ENCODE measurements at regions not wholly inside any gene's neighbourhood (a gene's known extent, or its start where the extent isn't known, plus 50 kb on each side); places are given as distances from the start of the nearest gene placed in this dataset.

GRCh38 chr7:41633690-41634089 lies 69.2 kb downstream of the INHBA start:
- H3K27ac ChIP-seq (ENCODE audit: low read depth in 1 of 3, low read length in 2 of 3), result no peak overlapping the region
- WGBS, 3 donors, result 20 to 68% (median 32%) methylated on average over 3 of the region's 3 CpGs
- H3K36me3 ChIP-seq (ENCODE audit: control insufficient read depth in 3 of 3, insufficient read depth in 2 of 3, low read depth in 1 of 3, low read length in 3 of 3), result no peaks in the 10 kb centered on the region
- H3K4me1 ChIP-seq (ENCODE audit: control insufficient read depth in 3 of 3, insufficient read depth in 2 of 3, low read depth in 1 of 3, low read length in 2 of 3), result no peaks in the 10 kb centered on the region
- no peak overlapping the region for H3K4me3 ChIP-seq (ENCODE audit: low read depth in 1 of 3, low read length in 3 of 3)
- DNase-seq, result no peak
- H3K27me3 ChIP-seq (ENCODE audit: control insufficient read depth in 3 of 3, insufficient read depth in 3 of 3, low read length in 3 of 3), result no peaks in the 10 kb centered on the region
- no peak for FAIRE-seq
- H3K9me3 ChIP-seq (ENCODE audit: control insufficient read depth in 2 of 2, insufficient read depth in 1 of 2, low read depth in 1 of 2, low read length in 1 of 2), result no peaks in the 10 kb centered on the region

GRCh38 chr7:41630741-41631140 lies 72.1 kb downstream of the INHBA start:
- Histone ChIP-seq H3K27me3 (ENCODE audit: control insufficient read depth in 3 of 3, insufficient read depth in 3 of 3, low read length in 3 of 3) (no peaks in the 10 kb centered on the region), H3K27ac (ENCODE audit: low read depth in 1 of 3, low read length in 2 of 3) (no peak overlapping the region), H3K4me1 (ENCODE audit: control insufficient read depth in 3 of 3, insufficient read depth in 2 of 3, low read depth in 1 of 3, low read length in 2 of 3) (no peaks in the 10 kb centered on the region), H3K4me3 (ENCODE audit: low read depth in 1 of 3, low read length in 3 of 3) (no peak overlapping the region), H3K9me3 (ENCODE audit: control insufficient read depth in 2 of 2, insufficient read depth in 1 of 2, low read depth in 1 of 2, low read length in 1 of 2) (no peaks in the 10 kb centered on the region), H3K36me3 (ENCODE audit: control insufficient read depth in 3 of 3, insufficient read depth in 2 of 3, low read depth in 1 of 3, low read length in 3 of 3) (no peaks in the 10 kb centered on the region)
- 69 to 77% (median 72%) methylated on average over 4 of the region's 4 CpGs for WGBS, 3 donors
- no peak for DNase-seq
- no peak for FAIRE-seq

- H3K27me3 ChIP-seq (ENCODE audit: control insufficient read depth in 3 of 3, insufficient read depth in 3 of 3, low read length in 3 of 3), result no peaks in the 10 kb centered on the region
- no peaks in the 10 kb centered on the region for H3K36me3 ChIP-seq (ENCODE audit: control insufficient read depth in 3 of 3, insufficient read depth in 2 of 3, low read depth in 1 of 3, low read length in 3 of 3)
- H3K4me1 ChIP-seq (ENCODE audit: control insufficient read depth in 3 of 3, insufficient read depth in 2 of 3, low read depth in 1 of 3, low read length in 2 of 3), result no peaks in the 10 kb centered on the region
- H3K9me3 ChIP-seq (ENCODE audit: control insufficient read depth in 2 of 2, insufficient read depth in 1 of 2, low read depth in 1 of 2, low read length in 1 of 2), result no peaks in the 10 kb centered on the region
- DNase-seq (no peak), FAIRE-seq (no peak)
- WGBS, 3 donors, result 67 to 79% (median 76%) methylated on average over 1 of the region's 1 CpG
- H3K4me3 ChIP-seq (ENCODE audit: low read depth in 1 of 3, low read length in 3 of 3), result no peak overlapping the region
- no peak overlapping the region for H3K27ac ChIP-seq (ENCODE audit: low read depth in 1 of 3, low read length in 2 of 3)
Observed at GRCh38 chr7:41629711-41630111, 73.2 kb downstream of the INHBA start.

GRCh38 chr7:41628901-41629300 lies 74.0 kb downstream of the INHBA start:
- no peaks in the 10 kb centered on the region for H3K9me3 ChIP-seq (ENCODE audit: control insufficient read depth in 2 of 2, insufficient read depth in 1 of 2, low read depth in 1 of 2, low read length in 1 of 2)
- WGBS, 3 donors, result 28 to 55% (median 31%) methylated on average over 3 of the region's 3 CpGs

GRCh38 chr7:41627645-41628298 lies 75.1 kb downstream of the INHBA start:
- 55 to 73% (median 67%) methylated on average over 8 of the region's 8 CpGs for whole genome bisulfite sequencing, 3 donors

More at GRCh38 chr7:41628901-41629300, 74.0 kb downstream of the INHBA start:
- DNase-seq, result no peak
- Histone ChIP-seq H3K36me3 (ENCODE audit: control insufficient read depth in 3 of 3, insufficient read depth in 2 of 3, low read depth in 1 of 3, low read length in 3 of 3) (no peaks in the 10 kb centered on the region), H3K4me3 (ENCODE audit: low read depth in 1 of 3, low read length in 3 of 3) (no peak overlapping the region), H3K4me1 (ENCODE audit: control insufficient read depth in 3 of 3, insufficient read depth in 2 of 3, low read depth in 1 of 3, low read length in 2 of 3) (no peaks in the 10 kb centered on the region), H3K27ac (ENCODE audit: low read depth in 1 of 3, low read length in 2 of 3) (no peak overlapping the region), H3K27me3 (ENCODE audit: control insufficient read depth in 3 of 3, insufficient read depth in 3 of 3, low read length in 3 of 3) (no peaks in the 10 kb centered on the region)
- no peak for FAIRE-seq

GRCh38 chr7:41624818-41625217 lies 78.1 kb downstream of the INHBA start:
- Histone ChIP-seq H3K27ac (ENCODE audit: low read depth in 1 of 3, low read length in 2 of 3) (no peak overlapping the region), H3K27me3 (ENCODE audit: control insufficient read depth in 3 of 3, insufficient read depth in 3 of 3, low read length in 3 of 3) (no peaks in the 10 kb centered on the region), H3K9me3 (ENCODE audit: control insufficient read depth in 2 of 2, insufficient read depth in 1 of 2, low read depth in 1 of 2, low read length in 1 of 2) (peaks cover 0 to 3% of the 10 kb centered on the region in 2 donors), H3K36me3 (ENCODE audit: control insufficient read depth in 3 of 3, insufficient read depth in 2 of 3, low read depth in 1 of 3, low read length in 3 of 3) (no peaks in the 10 kb centered on the region), H3K4me3 (ENCODE audit: low read depth in 1 of 3, low read length in 3 of 3) (no peak overlapping the region), H3K4me1 (ENCODE audit: control insufficient read depth in 3 of 3, insufficient read depth in 2 of 3, low read depth in 1 of 3, low read length in 2 of 3) (no peaks in the 10 kb centered on the region)
- DNase-seq (no peak), FAIRE-seq (no peak)

More at GRCh38 chr7:41627645-41628298, 75.1 kb downstream of the INHBA start:
- Histone ChIP-seq H3K27ac (ENCODE audit: low read depth in 1 of 3, low read length in 2 of 3) (no peak overlapping the region), H3K9me3 (ENCODE audit: control insufficient read depth in 2 of 2, insufficient read depth in 1 of 2, low read depth in 1 of 2, low read length in 1 of 2) (no peaks in the 10 kb centered on the region), H3K4me1 (ENCODE audit: control insufficient read depth in 3 of 3, insufficient read depth in 2 of 3, low read depth in 1 of 3, low read length in 2 of 3) (no peaks in the 10 kb centered on the region), H3K27me3 (ENCODE audit: control insufficient read depth in 3 of 3, insufficient read depth in 3 of 3, low read length in 3 of 3) (no peaks in the 10 kb centered on the region), H3K4me3 (ENCODE audit: low read depth in 1 of 3, low read length in 3 of 3) (no peak overlapping the region), H3K36me3 (ENCODE audit: control insufficient read depth in 3 of 3, insufficient read depth in 2 of 3, low read depth in 1 of 3, low read length in 3 of 3) (no peaks in the 10 kb centered on the region)
- FAIRE-seq, result no peak
- DNase-seq, result no peak

- Histone ChIP-seq H3K36me3 (ENCODE audit: control insufficient read depth in 3 of 3, insufficient read depth in 2 of 3, low read depth in 1 of 3, low read length in 3 of 3) (no peaks in the 10 kb centered on the region), H3K27me3 (ENCODE audit: control insufficient read depth in 3 of 3, insufficient read depth in 3 of 3, low read length in 3 of 3) (no peaks in the 10 kb centered on the region), H3K27ac (ENCODE audit: low read depth in 1 of 3, low read length in 2 of 3) (no peak overlapping the region), H3K4me3 (ENCODE audit: low read depth in 1 of 3, low read length in 3 of 3) (no peak overlapping the region), H3K9me3 (ENCODE audit: control insufficient read depth in 2 of 2, insufficient read depth in 1 of 2, low read depth in 1 of 2, low read length in 1 of 2) (peaks cover 0 to 3% of the 10 kb centered on the region in 2 donors), H3K4me1 (ENCODE audit: control insufficient read depth in 3 of 3, insufficient read depth in 2 of 3, low read depth in 1 of 3, low read length in 2 of 3) (no peaks in the 10 kb centered on the region)
- 67 to 79% (median 70%) methylated on average over 7 of the region's 7 CpGs for WGBS, 3 donors
- no peak for DNase-seq
- FAIRE-seq, result no peak
Observed at GRCh38 chr7:41621953-41622831, 80.7 kb downstream of the INHBA start.

GRCh38 chr7:41617987-41618386 lies 84.9 kb downstream of the INHBA start:
- Histone ChIP-seq H3K27me3 (ENCODE audit: control insufficient read depth in 3 of 3, insufficient read depth in 3 of 3, low read length in 3 of 3) (no peaks in the 10 kb centered on the region), H3K4me3 (ENCODE audit: low read depth in 1 of 3, low read length in 3 of 3) (no peak overlapping the region), H3K36me3 (ENCODE audit: control insufficient read depth in 3 of 3, insufficient read depth in 2 of 3, low read depth in 1 of 3, low read length in 3 of 3) (no peaks in the 10 kb centered on the region), H3K27ac (ENCODE audit: low read depth in 1 of 3, low read length in 2 of 3) (no peak overlapping the region), H3K4me1 (ENCODE audit: control insufficient read depth in 3 of 3, insufficient read depth in 2 of 3, low read depth in 1 of 3, low read length in 2 of 3) (no peaks in the 10 kb centered on the region), H3K9me3 (ENCODE audit: control insufficient read depth in 2 of 2, insufficient read depth in 1 of 2, low read depth in 1 of 2, low read length in 1 of 2) (peaks cover 0 to 7% of the 10 kb centered on the region in 2 donors)
- FAIRE-seq (no peak), DNase-seq (no peak)
- 84 to 100% (median 100%) methylated on average over 1 of the region's 1 CpG for WGBS, 3 donors
